ENCODE measurements at regions not wholly inside any gene's neighbourhood (a gene's known extent, or its start where the extent isn't known, plus 50 kb on each side); places are given as distances from the start of the nearest gene placed in this dataset.

DNA sequence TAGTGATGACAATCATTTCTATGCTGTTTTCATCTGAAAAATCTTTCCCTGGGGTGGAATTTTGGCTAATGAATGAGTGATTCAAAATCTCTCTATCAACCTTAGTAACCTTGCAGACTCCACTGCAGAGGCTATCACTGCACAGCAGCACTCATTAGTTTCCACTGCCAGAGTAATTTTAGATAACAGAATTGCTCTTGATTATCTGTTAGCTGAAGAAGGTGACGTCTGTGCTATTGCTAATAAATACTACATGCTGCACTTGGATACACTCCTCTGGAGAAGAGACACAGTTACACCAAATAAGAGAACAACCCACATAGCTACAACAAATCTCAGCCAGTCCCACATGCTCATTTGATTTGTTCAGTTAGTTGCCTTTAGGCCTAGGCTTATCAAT lies 1348.4 kb downstream of the NCAM2 start:
- TF ChIP-seq ETV6 (conservative IDR thresholded peaks at IDR 0.05 in 1 of 2, IDR thresholded peaks at IDR 0.05 in 1 of 2; ENCODE audit: borderline replicate concordance in 1 of 2, low read depth in 1 of 2) (no peak), SP1 (IDR thresholded peaks at IDR 0.05; ENCODE audit: low read depth, low read length) (no peak), EZH2 (IDR thresholded peaks at IDR 0.05; ENCODE audit: borderline replicate concordance, control insufficient read depth, low read depth, low read length) (no peak), POLR2A (IDR thresholded peaks at IDR 0.05; ENCODE audit: low read depth, low read length) (no peak), TCF12 (IDR thresholded peaks at IDR 0.05; ENCODE audit: low read depth, low read length) (no peak), YBX1 (IDR thresholded peaks at IDR 0.05) (no peak), RAD21 (IDR thresholded peaks at IDR 0.05; ENCODE audit: insufficient read depth, low read depth, low read length) (no peak), MXI1 (IDR thresholded peaks at IDR 0.05; ENCODE audit: low read depth, low read length) (no peak), MYC (IDR thresholded peaks at IDR 0.05; ENCODE audit: insufficient read depth, insufficient read length, insufficient replicate concordance, low read length, severe bottlenecking) (no peak), ZNF217 (IDR thresholded peaks at IDR 0.05) (no peak), WRNIP1 (IDR thresholded peaks at IDR 0.05; ENCODE audit: borderline replicate concordance, low read depth, low read length) (no peak), MEF2A (IDR thresholded peaks at IDR 0.05; ENCODE audit: insufficient read depth, low read depth, low read length) (no peak)
- TF ChIP-seq, protein P1, sequence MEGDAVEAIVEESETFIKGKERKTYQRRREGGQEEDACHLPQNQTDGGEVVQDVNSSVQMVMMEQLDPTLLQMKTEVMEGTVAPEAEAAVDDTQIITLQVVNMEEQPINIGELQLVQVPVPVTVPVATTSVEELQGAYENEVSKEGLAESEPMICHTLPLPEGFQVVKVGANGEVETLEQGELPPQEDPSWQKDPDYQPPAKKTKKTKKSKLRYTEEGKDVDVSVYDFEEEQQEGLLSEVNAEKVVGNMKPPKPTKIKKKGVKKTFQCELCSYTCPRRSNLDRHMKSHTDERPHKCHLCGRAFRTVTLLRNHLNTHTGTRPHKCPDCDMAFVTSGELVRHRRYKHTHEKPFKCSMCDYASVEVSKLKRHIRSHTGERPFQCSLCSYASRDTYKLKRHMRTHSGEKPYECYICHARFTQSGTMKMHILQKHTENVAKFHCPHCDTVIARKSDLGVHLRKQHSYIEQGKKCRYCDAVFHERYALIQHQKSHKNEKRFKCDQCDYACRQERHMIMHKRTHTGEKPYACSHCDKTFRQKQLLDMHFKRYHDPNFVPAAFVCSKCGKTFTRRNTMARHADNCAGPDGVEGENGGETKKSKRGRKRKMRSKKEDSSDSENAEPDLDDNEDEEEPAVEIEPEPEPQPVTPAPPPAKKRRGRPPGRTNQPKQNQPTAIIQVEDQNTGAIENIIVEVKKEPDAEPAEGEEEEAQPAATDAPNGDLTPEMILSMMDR (IDR thresholded peaks at IDR 0.05 in 2 of 3, conservative IDR thresholded peaks at IDR 0.05 in 1 of 3; ENCODE audit: control insufficient read depth in 2 of 3, extremely low read depth in 1 of 3, insufficient read depth in 1 of 3, low read depth in 3 of 3, low read length in 3 of 3), result no peak
- TF ChIP-seq, protein P2, sequence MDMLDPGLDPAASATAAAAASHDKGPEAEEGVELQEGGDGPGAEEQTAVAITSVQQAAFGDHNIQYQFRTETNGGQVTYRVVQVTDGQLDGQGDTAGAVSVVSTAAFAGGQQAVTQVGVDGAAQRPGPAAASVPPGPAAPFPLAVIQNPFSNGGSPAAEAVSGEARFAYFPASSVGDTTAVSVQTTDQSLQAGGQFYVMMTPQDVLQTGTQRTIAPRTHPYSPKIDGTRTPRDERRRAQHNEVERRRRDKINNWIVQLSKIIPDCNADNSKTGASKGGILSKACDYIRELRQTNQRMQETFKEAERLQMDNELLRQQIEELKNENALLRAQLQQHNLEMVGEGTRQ (IDR thresholded peaks at IDR 0.05; ENCODE audit: borderline replicate concordance, low read depth, low read length), result no peak
